HEK293T (cell line): ENCODE measurements at regions not wholly inside any gene's neighbourhood (a gene's known extent, or its start where the extent isn't known, plus 50 kb on each side); places are given as distances from the start of the nearest gene placed in this dataset.

Experiments used
- CTCF ChIA-PET: fragments of 350-600 bp; formaldehyde crosslinking; extraction: SDS; loops from one replicate; lab custom pipeline; 2021; ENCODE audit warnings: antibody characterized with exemption, inconsistent platforms; lab: Yijun Ruan, JAX
- POLR2A ChIA-PET: fragments of 350-600 bp; formaldehyde crosslinking; extraction: SDS; loops from one replicate; lab custom pipeline; 2020; ENCODE audit warnings: antibody characterized with exemption, inconsistent platforms; lab: Yijun Ruan, JAX
- DNase-seq: peaks from one replicate; pipeline ENCODE4 v3.0.0; 2012; ENCODE audit warnings: mixed read lengths; ENCODE audit errors: extremely low spot score
- ARNT ChIP-seq: fragments of 450-650 bp; IDR thresholded peaks from 2 replicates; pipeline ENCODE4 v1.6.1; 2017; ENCODE audit warnings: mild to moderate bottlenecking
- BHLHE40 ChIP-seq: fragments of 450-650 bp; IDR thresholded peaks from 2 replicates; pipeline ENCODE4 v1.6.1; 2016; ENCODE audit warnings: mild to moderate bottlenecking, moderate library complexity, borderline replicate concordance
- CTBP1 ChIP-seq: fragments of 450-650 bp; IDR thresholded peaks from 2 replicates; pipeline ENCODE4 v1.6.1; 2016; ENCODE audit warnings: borderline replicate concordance
- ELF4 ChIP-seq: fragments of 450-650 bp; IDR thresholded peaks from 2 replicates; pipeline ENCODE4 v1.6.1; 2017; ENCODE audit warnings: antibody characterized with exemption
- FOXA1 ChIP-seq: fragments of 450-650 bp; IDR thresholded peaks from 2 replicates; pipeline ENCODE4 v1.6.1; 2016; ENCODE audit warnings: mild to moderate bottlenecking
- FOXK2 ChIP-seq: fragments of 450-650 bp; IDR thresholded peaks from 2 replicates; pipeline ENCODE4 v1.6.1; 2016; ENCODE audit warnings: mild to moderate bottlenecking
- FOXM1 ChIP-seq: fragments of 450-650 bp; IDR thresholded peaks from 2 replicates; pipeline ENCODE4 v1.6.1; 2017; ENCODE audit warnings: mild to moderate bottlenecking, borderline replicate concordance
- HDGF ChIP-seq: fragments of 450-650 bp; IDR thresholded peaks from 2 replicates; pipeline ENCODE4 v1.6.1; 2017; ENCODE audit warnings: antibody characterized with exemption, borderline replicate concordance
- L3MBTL2 ChIP-seq: fragments of 450-650 bp; conservative IDR thresholded peaks from 2 replicates; pipeline ENCODE4 v1.6.1; 2016; ENCODE audit warnings: mild to moderate bottlenecking
- LEF1 ChIP-seq: fragments of 450-650 bp; IDR thresholded peaks from 2 replicates; pipeline ENCODE4 v1.6.1; 2017; ENCODE audit warnings: mild to moderate bottlenecking, borderline replicate concordance
- NFRKB ChIP-seq: fragments of 450-650 bp; IDR thresholded peaks from 2 replicates; pipeline ENCODE4 v1.6.1; 2016; ENCODE audit warnings: mild to moderate bottlenecking, moderate library complexity
- PKNOX1 ChIP-seq: fragments of 450-650 bp; IDR thresholded peaks from 2 replicates; pipeline ENCODE4 v1.6.1; 2016
- SP1 ChIP-seq: fragments of 450-650 bp; IDR thresholded peaks from 2 replicates; pipeline ENCODE4 v1.6.1; 2017
- SUZ12 ChIP-seq: fragments of 450-650 bp; IDR thresholded peaks from 2 replicates; pipeline ENCODE4 v1.6.1; 2016; ENCODE audit warnings: mild to moderate bottlenecking
- TARDBP ChIP-seq: fragments of 450-650 bp; IDR thresholded peaks from 2 replicates; pipeline ENCODE4 v1.6.1; 2016
- ZNF384 ChIP-seq: fragments of 450-650 bp; IDR thresholded peaks from 2 replicates; pipeline ENCODE4 v1.6.1; 2016

- TF ChIP-seq SUZ12 (no peak), ELF4 (no peak), SP1 (no peak)
- DNase-seq = no peak
- ChIA-PET CTCF (no interaction called here), POLR2A (no interaction called here)
Observed at GRCh38 chr7:68807666-68808065, 790.6 kb upstream of the AUTS2 start.

GRCh38 chr7:68813551-68814080 is 784.7 kb upstream of the AUTS2 start:
- no peak for TF ChIP-seq FOXM1
- no peak for TF ChIP-seq ELF4
- no peak for TF ChIP-seq SUZ12
- no peak for TF ChIP-seq FOXA1
- TF ChIP-seq BHLHE40 = no peak
- no peak for TF ChIP-seq CTBP1
- no peak for TF ChIP-seq NFRKB
- TF ChIP-seq LEF1 = no peak
- TF ChIP-seq ZNF384 = no peak
- no peak for TF ChIP-seq ARNT
- TF ChIP-seq PKNOX1 = no peak
- no peak for TF ChIP-seq TARDBP
- TF ChIP-seq L3MBTL2 = no peak
- TF ChIP-seq FOXK2 = no peak
- ChIA-PET CTCF (no interaction called here), POLR2A (no interaction called here)
- no peak for DNase-seq

GRCh38 chr7:68816491-68816890 is 781.8 kb upstream of the AUTS2 start:
- DNase-seq = no peak
- CTCF ChIA-PET = no interaction called here
- TF ChIP-seq TARDBP = no peak
- TF ChIP-seq HDGF = no peak
- no peak for TF ChIP-seq FOXA1
- TF ChIP-seq FOXK2 = no peak
- TF ChIP-seq SP1 = no peak
- TF ChIP-seq SUZ12 = no peak
- no peak for TF ChIP-seq ARNT
- TF ChIP-seq L3MBTL2 = no peak
- no peak for TF ChIP-seq ZNF384
- POLR2A ChIA-PET = no interaction called here

- ChIA-PET POLR2A (no interaction called here), CTCF (no interaction called here)
- DNase-seq = no peak
- TF ChIP-seq PKNOX1 (no peak), BHLHE40 (no peak), HDGF (no peak), LEF1 (no peak), FOXM1 (no peak), ARNT (no peak), TARDBP (no peak), ELF4 (no peak), FOXK2 (no peak), SP1 (no peak), FOXA1 (no peak), ZNF384 (no peak), SUZ12 (no peak), NFRKB (no peak), L3MBTL2 (no peak), CTBP1 (no peak)
Observed at GRCh38 chr7:68820321-68820720, 778.0 kb upstream of the AUTS2 start.

- DNase-seq = no peak
- POLR2A ChIA-PET = no interaction called here
- CTCF ChIA-PET = no interaction called here
Observed at GRCh38 chr7:68821846-68822245, 776.4 kb upstream of the AUTS2 start.

More at GRCh38 chr7:68821846-68822245, 776.4 kb upstream of the AUTS2 start:
- TF ChIP-seq TARDBP (no peak), BHLHE40 (no peak), FOXA1 (no peak), PKNOX1 (no peak), ELF4 (no peak), SP1 (no peak), L3MBTL2 (no peak), HDGF (no peak), CTBP1 (no peak), ARNT (no peak)
